ENCODE measurements at regions not wholly inside any gene's neighbourhood (a gene's known extent, or its start where the extent isn't known, plus 50 kb on each side); places are given as distances from the start of the nearest gene placed in this dataset.

DNA sequence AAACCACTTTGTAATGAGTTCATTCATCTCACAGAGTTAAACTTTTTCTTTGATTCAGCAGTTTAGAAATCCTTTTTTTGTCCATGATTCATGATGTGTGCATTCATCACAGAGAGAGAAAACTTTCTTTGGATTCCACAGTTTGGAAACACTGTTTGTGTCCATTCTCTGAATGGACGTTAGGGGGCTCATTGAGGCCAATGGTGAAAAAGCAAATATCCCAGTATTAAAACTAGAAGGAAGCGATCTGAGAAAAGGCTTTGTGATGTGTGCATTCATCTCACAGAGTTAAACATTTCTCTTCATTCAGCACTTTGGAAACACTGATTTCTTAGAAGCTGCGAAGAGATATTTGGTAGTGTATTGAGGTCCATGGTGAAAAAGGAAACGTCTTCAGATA lies 155.6 kb upstream of the TRIM48 start:
- no peak overlapping the region for H3K9ac ChIP-seq (ENCODE audit: low read length)
- H2AFZ ChIP-seq (ENCODE audit: low read depth, low read length, poor library complexity, severe bottlenecking), result no peak overlapping the region
- CTCF ChIA-PET, result no interaction called here
- no peaks in the 10 kb centered on the region for H4K20me1 ChIP-seq (ENCODE audit: insufficient read depth)
- POLR2A ChIA-PET, result no interaction called here
- BruUV-seq (replicated peaks), result no TSS peak
- no peak for TF ChIP-seq EGR1 (IDR thresholded peaks at IDR 0.05; ENCODE audit: low read depth)
- TF ChIP-seq SRF (IDR thresholded peaks at IDR 0.05; ENCODE audit: low read depth), result no peak
- no peaks in the 10 kb centered on the region for H3K36me3 ChIP-seq (ENCODE audit: control insufficient read depth in 1 of 2, insufficient read depth in 2 of 2, low read length in 2 of 2)
- no peak for DNase-seq (ENCODE audit: low read depth, low spot score)
- no peaks in the 10 kb centered on the region for H3K9me2 ChIP-seq (ENCODE audit: insufficient read depth)
- RAD21 ChIA-PET (ENCODE audit: low non-redundant PET in 1 of 2, low total read pairs in 2 of 2, uncharacterized antibody in 2 of 2, unreplicated experiment in 2 of 2), result no interaction called here
- no peak overlapping the region for H3K27ac ChIP-seq (ENCODE audit: low read depth, low read length)
- H3K27me3 ChIP-seq (ENCODE audit: insufficient read depth, low read length), result no peaks in the 10 kb centered on the region
- no peaks in the 10 kb centered on the region for H3K4me1 ChIP-seq (ENCODE audit: control insufficient read depth in 1 of 2, insufficient read depth in 2 of 2, low read length in 2 of 2)
- H3K9me3 ChIP-seq (ENCODE audit: control insufficient read depth in 1 of 2, insufficient read depth in 1 of 2, low read depth in 1 of 2, low read length in 2 of 2), result peaks cover 6 to 32% of the 10 kb centered on the region in 2 experiments; a peak in 3 of 4 replicates
- H3K4me3 ChIP-seq (replicated peaks in 1 of 2; ENCODE audit: low read depth in 1 of 2, low read length in 2 of 2), result no peak overlapping the region
- intact Hi-C loops (cut with micrococcal nuclease), result no loop called here
- H3K4me2 ChIP-seq (ENCODE audit: low read length), result no peak overlapping the region
- H3K79me2 ChIP-seq (ENCODE audit: insufficient read depth, low read length), result no peaks in the 10 kb centered on the region
- ATAC-seq, result no peak

Measured in HCT116 (cell line).